ENCODE measurements at regions not wholly inside any gene's neighbourhood (a gene's known extent, or its start where the extent isn't known, plus 50 kb on each side); places are given as distances from the start of the nearest gene placed in this dataset.

DNA sequence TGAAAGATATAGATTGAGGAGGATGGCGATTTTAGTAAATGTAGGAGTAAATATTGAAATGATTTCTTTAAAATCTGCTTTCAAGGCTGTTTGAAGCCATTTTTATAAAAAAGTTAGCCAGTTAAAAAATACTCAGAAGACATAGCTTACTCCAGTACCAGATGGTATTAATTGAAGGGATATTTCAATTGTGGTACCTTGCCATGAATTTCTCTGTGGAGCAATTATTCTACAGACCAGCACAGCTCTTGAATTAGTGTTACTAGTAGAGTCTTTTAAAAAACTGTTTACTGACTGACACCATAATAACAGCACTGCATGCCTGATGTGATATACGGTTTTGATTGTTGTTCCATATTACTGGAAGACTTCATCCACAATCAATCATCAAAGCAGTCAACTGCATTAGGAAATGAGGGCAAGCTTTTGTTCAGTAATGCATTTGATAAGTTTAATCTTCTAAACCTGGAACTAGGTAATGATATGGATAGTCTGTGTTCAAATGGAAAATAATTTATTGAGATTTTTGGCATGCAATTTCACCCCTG lies 106.4 kb downstream of the MFSD1 start:
- no peak for TF ChIP-seq CSDC2 (CRISPR knock-in tag; IDR thresholded peaks at IDR 0.05)
- TF ChIP-seq, protein P1, sequence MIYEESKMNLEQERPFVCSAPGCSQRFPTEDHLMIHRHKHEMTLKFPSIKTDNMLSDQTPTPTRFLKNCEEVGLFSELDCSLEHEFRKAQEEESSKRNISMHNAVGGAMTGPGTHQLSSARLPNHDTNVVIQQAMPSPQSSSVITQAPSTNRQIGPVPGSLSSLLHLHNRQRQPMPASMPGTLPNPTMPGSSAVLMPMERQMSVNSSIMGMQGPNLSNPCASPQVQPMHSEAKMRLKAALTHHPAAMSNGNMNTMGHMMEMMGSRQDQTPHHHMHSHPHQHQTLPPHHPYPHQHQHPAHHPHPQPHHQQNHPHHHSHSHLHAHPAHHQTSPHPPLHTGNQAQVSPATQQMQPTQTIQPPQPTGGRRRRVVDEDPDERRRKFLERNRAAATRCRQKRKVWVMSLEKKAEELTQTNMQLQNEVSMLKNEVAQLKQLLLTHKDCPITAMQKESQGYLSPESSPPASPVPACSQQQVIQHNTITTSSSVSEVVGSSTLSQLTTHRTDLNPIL (CRISPR knock-in tag; IDR thresholded peaks at IDR 0.05; ENCODE audit: low read depth), result no peak
- TF ChIP-seq GLIS3 (CRISPR knock-in tag; IDR thresholded peaks at IDR 0.05), result no peak
- TF ChIP-seq, protein P2, sequence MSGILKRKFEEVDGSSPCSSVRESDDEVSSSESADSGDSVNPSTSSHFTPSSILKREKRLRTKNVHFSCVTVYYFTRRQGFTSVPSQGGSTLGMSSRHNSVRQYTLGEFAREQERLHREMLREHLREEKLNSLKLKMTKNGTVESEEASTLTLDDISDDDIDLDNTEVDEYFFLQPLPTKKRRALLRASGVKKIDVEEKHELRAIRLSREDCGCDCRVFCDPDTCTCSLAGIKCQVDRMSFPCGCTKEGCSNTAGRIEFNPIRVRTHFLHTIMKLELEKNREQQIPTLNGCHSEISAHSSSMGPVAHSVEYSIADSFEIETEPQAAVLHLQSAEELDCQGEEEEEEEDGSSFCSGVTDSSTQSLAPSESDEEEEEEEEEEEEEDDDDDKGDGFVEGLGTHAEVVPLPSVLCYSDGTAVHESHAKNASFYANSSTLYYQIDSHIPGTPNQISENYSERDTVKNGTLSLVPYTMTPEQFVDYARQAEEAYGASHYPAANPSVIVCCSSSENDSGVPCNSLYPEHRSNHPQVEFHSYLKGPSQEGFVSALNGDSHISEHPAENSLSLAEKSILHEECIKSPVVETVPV (CRISPR knock-in tag; IDR thresholded peaks at IDR 0.05), result no peak
- TF ChIP-seq RARB (CRISPR knock-in tag; IDR thresholded peaks at IDR 0.05), result no peak
- no peak for TF ChIP-seq ZC3H10 (CRISPR knock-in tag; IDR thresholded peaks at IDR 0.05)
- TF ChIP-seq BACH2 (CRISPR knock-in tag; IDR thresholded peaks at IDR 0.05; ENCODE audit: borderline replicate concordance), result no peak
- TF ChIP-seq ZNF8 (CRISPR knock-in tag; IDR thresholded peaks at IDR 0.05), result no peak
- no peak for TF ChIP-seq PPARA (CRISPR knock-in tag; IDR thresholded peaks at IDR 0.05; ENCODE audit: borderline replicate concordance)
- no peak for TF ChIP-seq SNAI2 (CRISPR knock-in tag; IDR thresholded peaks at IDR 0.05)
- TF ChIP-seq, protein P3, sequence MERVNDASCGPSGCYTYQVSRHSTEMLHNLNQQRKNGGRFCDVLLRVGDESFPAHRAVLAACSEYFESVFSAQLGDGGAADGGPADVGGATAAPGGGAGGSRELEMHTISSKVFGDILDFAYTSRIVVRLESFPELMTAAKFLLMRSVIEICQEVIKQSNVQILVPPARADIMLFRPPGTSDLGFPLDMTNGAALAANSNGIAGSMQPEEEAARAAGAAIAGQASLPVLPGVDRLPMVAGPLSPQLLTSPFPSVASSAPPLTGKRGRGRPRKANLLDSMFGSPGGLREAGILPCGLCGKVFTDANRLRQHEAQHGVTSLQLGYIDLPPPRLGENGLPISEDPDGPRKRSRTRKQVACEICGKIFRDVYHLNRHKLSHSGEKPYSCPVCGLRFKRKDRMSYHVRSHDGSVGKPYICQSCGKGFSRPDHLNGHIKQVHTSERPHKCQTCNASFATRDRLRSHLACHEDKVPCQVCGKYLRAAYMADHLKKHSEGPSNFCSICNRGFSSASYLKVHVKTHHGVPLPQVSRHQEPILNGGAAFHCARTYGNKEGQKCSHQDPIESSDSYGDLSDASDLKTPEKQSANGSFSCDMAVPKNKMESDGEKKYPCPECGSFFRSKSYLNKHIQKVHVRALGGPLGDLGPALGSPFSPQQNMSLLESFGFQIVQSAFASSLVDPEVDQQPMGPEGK (CRISPR knock-in tag; IDR thresholded peaks at IDR 0.05; ENCODE audit: borderline replicate concordance), result no peak
- TF ChIP-seq ZNF70 (CRISPR knock-in tag; IDR thresholded peaks at IDR 0.05), result no peak
- TF ChIP-seq ARNTL (CRISPR knock-in tag; IDR thresholded peaks at IDR 0.05; ENCODE audit: borderline replicate concordance, low read depth), result no peak
- no peak for TF ChIP-seq ISL1 (CRISPR knock-in tag; IDR thresholded peaks at IDR 0.05)
- TF ChIP-seq ZFP3 (CRISPR knock-in tag; IDR thresholded peaks at IDR 0.05), result no peak
- TF ChIP-seq ZFP30 (CRISPR knock-in tag; IDR thresholded peaks at IDR 0.05), result no peak
- no peak for TF ChIP-seq ESRRG (CRISPR knock-in tag; IDR thresholded peaks at IDR 0.05)
- TF ChIP-seq, protein P4, sequence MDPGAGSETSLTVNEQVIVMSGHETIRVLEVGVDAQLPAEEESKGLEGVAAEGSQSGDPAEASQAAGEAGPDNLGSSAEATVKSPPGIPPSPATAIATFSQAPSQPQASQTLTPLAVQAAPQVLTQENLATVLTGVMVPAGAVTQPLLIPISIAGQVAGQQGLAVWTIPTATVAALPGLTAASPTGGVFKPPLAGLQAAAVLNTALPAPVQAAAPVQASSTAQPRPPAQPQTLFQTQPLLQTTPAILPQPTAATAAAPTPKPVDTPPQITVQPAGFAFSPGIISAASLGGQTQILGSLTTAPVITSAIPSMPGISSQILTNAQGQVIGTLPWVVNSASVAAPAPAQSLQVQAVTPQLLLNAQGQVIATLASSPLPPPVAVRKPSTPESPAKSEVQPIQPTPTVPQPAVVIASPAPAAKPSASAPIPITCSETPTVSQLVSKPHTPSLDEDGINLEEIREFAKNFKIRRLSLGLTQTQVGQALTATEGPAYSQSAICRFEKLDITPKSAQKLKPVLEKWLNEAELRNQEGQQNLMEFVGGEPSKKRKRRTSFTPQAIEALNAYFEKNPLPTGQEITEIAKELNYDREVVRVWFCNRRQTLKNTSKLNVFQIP (CRISPR knock-in tag; IDR thresholded peaks at IDR 0.05; ENCODE audit: borderline replicate concordance, low read depth), result no peak
- ATAC-seq, result no peak

DNA sequence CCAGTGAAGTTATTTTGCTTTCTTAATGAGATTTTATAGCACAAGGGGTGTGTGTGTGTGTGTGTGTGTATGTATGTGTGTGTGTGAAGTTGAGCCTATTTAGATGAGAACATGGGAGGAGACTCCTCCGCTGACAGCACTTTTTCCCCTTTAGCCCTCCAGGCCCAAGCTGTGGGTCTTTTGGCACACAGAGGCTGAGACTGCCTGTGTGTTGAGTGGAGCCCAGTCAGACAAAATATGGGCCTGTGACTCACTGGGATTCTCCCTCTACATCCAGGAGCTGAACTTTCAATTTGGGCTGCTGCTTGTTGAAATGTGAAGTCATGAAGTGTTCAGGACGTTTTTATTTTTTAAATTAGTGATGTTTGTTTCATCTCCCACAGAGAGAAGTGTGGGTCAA lies 108.0 kb downstream of the MFSD1 start:
- TF ChIP-seq ZNF565 (CRISPR knock-in tag; conservative IDR thresholded peaks at IDR 0.05; ENCODE audit: low read depth) (no peak), ZC3H10 (CRISPR knock-in tag; IDR thresholded peaks at IDR 0.05) (no peak), ZNF8 (CRISPR knock-in tag; IDR thresholded peaks at IDR 0.05) (no peak), ARNTL (CRISPR knock-in tag; IDR thresholded peaks at IDR 0.05; ENCODE audit: borderline replicate concordance, low read depth) (no peak), PPARA (CRISPR knock-in tag; IDR thresholded peaks at IDR 0.05; ENCODE audit: borderline replicate concordance) (no peak), ZFP3 (CRISPR knock-in tag; IDR thresholded peaks at IDR 0.05) (no peak), SNAI2 (CRISPR knock-in tag; IDR thresholded peaks at IDR 0.05) (no peak), BACH2 (CRISPR knock-in tag; IDR thresholded peaks at IDR 0.05; ENCODE audit: borderline replicate concordance) (no peak), ISL1 (CRISPR knock-in tag; IDR thresholded peaks at IDR 0.05) (no peak), ZNF70 (CRISPR knock-in tag; IDR thresholded peaks at IDR 0.05) (no peak), CSDC2 (CRISPR knock-in tag; IDR thresholded peaks at IDR 0.05) (no peak), RARB (CRISPR knock-in tag; IDR thresholded peaks at IDR 0.05) (no peak), TOX (CRISPR knock-in tag; IDR thresholded peaks at IDR 0.05; ENCODE audit: borderline replicate concordance) (no peak)
- TF ChIP-seq, protein P4 (CRISPR knock-in tag; IDR thresholded peaks at IDR 0.05; ENCODE audit: borderline replicate concordance, low read depth), result no peak
- TF ChIP-seq, protein P1 (CRISPR knock-in tag; IDR thresholded peaks at IDR 0.05; ENCODE audit: low read depth), result no peak
- no peak for ATAC-seq

All from SK-N-SH treated with all-trans-retinoic acid at 6 μM for 48 hours (cell line).